ENCODE measurements at regions not wholly inside any gene's neighbourhood (a gene's known extent, or its start where the extent isn't known, plus 50 kb on each side); places are given as distances from the start of the nearest gene placed in this dataset.

GRCh38 chr4:161182913-161183312, 980.9 kb downstream of the FSTL5 start:
- CTCF ChIA-PET, result no interaction called here
- BruUV-seq (replicated peaks), result no TSS peak
- Histone ChIP-seq H3K36me3 (ENCODE audit: control insufficient read depth in 2 of 2, extremely low read depth in 1 of 2, insufficient read depth in 2 of 2, low read length in 2 of 2) (no peaks in the 10 kb centered on the region), H3K9me1 (replicated peaks; ENCODE audit: control insufficient read depth, extremely low read depth, insufficient read depth, low read length) (no peaks in the 10 kb centered on the region), H3K9me3 (replicated peaks; ENCODE audit: control insufficient read depth, insufficient read depth, low read length) (peaks cover 2% of the 10 kb centered on the region), H3K9ac (replicated peaks; ENCODE audit: extremely low read depth, insufficient read depth, low read length) (no peak overlapping the region), H3K27me3 (ENCODE audit: control insufficient read depth in 2 of 2, insufficient read depth in 2 of 2, low read length in 2 of 2) (no peaks in the 10 kb centered on the region), H3K79me2 (ENCODE audit: control insufficient read depth, insufficient read depth, low read length) (no peaks in the 10 kb centered on the region), H3K27ac (ENCODE audit: insufficient read depth, low read depth, low read length) (no peak overlapping the region), H2AFZ (ENCODE audit: low read depth, low read length) (no peak overlapping the region), H4K20me1 (replicated peaks; ENCODE audit: control insufficient read depth, extremely low read depth, insufficient read depth, low read length) (no peaks in the 10 kb centered on the region), H3K4me1 (ENCODE audit: control insufficient read depth, extremely low read depth, insufficient read depth, low read length) (no peaks in the 10 kb centered on the region), H3K4me2 (ENCODE audit: insufficient read depth, low read length) (no peak overlapping the region), H3K4me3 (replicated peaks in 1 of 3; ENCODE audit: insufficient read depth in 1 of 3, low read depth in 1 of 3, low read length in 3 of 3) (no peak overlapping the region)
- POLR2A ChIA-PET, result no interaction called here
- intact Hi-C loops (cut with micrococcal nuclease) (no loop called here), dilution Hi-C loops (cut with MboI; ENCODE audit: extremely low pct_ligation_motif_present, low sequenced_read_pairs) (no loop called here)
- TF ChIP-seq GATA2 (IDR thresholded peaks at IDR 0.05; ENCODE audit: insufficient read depth, insufficient read length, low read depth, low read length) (no peak), POLR2A (IDR thresholded peaks at IDR 0.05; ENCODE audit: low read depth, low read length) (no peak), JUN (IDR thresholded peaks at IDR 0.05; ENCODE audit: borderline replicate concordance, insufficient read depth, insufficient read length, low read depth) (no peak), CTCF (IDR thresholded peaks at IDR 0.05; ENCODE audit: extremely low read depth in 1 of 2, insufficient read depth in 1 of 2, low read depth in 1 of 2, low read length in 2 of 2) (no peak), POLR2AphosphoS5 (IDR thresholded peaks at IDR 0.05; ENCODE audit: insufficient read depth, low read depth, low read length) (no peak), FOS (IDR thresholded peaks at IDR 0.05; ENCODE audit: borderline replicate concordance, insufficient read depth, low read length) (no peak)
- TF ChIP-seq, protein P1, sequence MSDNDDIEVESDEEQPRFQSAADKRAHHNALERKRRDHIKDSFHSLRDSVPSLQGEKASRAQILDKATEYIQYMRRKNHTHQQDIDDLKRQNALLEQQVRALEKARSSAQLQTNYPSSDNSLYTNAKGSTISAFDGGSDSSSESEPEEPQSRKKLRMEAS (IDR thresholded peaks at IDR 0.05; ENCODE audit: insufficient read depth, insufficient read length), result no peak
- DNase-seq (ENCODE audit: low read depth, low spot score) (no peak), FAIRE-seq (no peak)

All from endothelial cell of umbilical vein (primary cell).